ENCODE measurements at regions not wholly inside any gene's neighbourhood (a gene's known extent, or its start where the extent isn't known, plus 50 kb on each side); places are given as distances from the start of the nearest gene placed in this dataset.

DNA sequence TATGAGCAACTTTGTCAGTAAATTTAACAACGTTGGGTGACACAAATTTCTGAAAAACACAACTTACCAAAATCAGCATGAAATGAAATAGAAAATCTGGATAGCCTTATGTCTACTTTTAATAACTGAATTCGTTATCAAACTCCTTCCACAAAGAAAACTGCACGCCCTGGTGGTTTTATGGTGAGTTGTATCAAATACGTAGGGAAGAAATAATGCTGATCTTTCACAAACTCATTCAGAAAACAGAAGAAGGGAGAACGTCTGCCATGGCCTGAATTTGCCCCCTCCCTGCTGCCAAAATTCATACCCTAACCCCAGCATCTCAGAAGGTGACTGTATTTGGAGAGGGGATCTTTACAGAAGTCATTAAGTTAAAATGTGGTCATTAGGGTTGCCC, 50.0 kb upstream of the COL18A1 start:
- H3K27ac ChIP-seq: no peak overlapping the region
- no peak for DNase-seq
- no peaks in the 10 kb centered on the region for H3K9me3 ChIP-seq (ENCODE audit: severe bottlenecking)
- no peak for TF ChIP-seq CTCF (IDR thresholded peaks at IDR 0.05; ENCODE audit: low read depth, low read length)
- no peaks in the 10 kb centered on the region for H3K36me3 ChIP-seq
- H3K4me3 ChIP-seq (ENCODE audit: low read depth, low read length): no peak overlapping the region
- H3K27me3 ChIP-seq (ENCODE audit: insufficient read depth, low read depth, severe bottlenecking): no peaks in the 10 kb centered on the region

Measured in WERI-Rb-1 (cell line).